ENCODE measurements at regions not wholly inside any gene's neighbourhood (a gene's known extent, or its start where the extent isn't known, plus 50 kb on each side); places are given as distances from the start of the nearest gene placed in this dataset.
"Not testable (repeated sequence)": the region's sequence is repeated elsewhere in the genome, so short reads cannot be mapped to it uniquely, and the experiment has no call there.

DNA sequence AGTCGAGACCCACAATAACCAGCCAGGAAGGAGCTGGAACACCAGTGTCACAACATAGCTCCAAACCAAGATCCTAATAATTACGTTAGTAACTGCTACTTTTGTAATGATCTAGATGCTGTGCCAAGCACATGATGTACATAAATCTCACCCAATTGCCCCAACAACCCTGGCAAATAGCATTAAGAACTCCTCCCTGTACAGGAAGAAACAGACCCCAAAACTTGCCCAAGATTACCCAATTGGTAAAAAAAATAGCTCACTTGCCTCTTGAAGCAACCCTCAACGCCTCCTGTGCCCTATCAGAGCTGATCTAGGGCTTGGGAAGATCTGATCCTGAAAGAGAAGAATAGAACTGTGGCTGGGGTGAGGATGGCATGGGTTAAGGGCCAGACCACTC is 628.7 kb upstream of the AUTS2 start:
- Histone ChIP-seq H3K36me3 (ENCODE audit: control insufficient read depth in 3 of 3, insufficient read depth in 2 of 3, low read depth in 1 of 3, low read length in 3 of 3) (no peaks in the 10 kb centered on the region), H3K27me3 (ENCODE audit: control insufficient read depth in 3 of 3, insufficient read depth in 3 of 3, low read length in 3 of 3) (peaks cover 0 to 8% (median 0%) of the 10 kb centered on the region in 3 donors), H3K4me3 (ENCODE audit: low read depth in 1 of 3, low read length in 3 of 3) (no peak overlapping the region), H3K9me3 (ENCODE audit: control insufficient read depth in 2 of 2, insufficient read depth in 1 of 2, low read depth in 1 of 2, low read length in 1 of 2) (no peaks in the 10 kb centered on the region), H3K27ac (ENCODE audit: low read depth in 1 of 3, low read length in 2 of 3) (no peak overlapping the region), H3K4me1 (ENCODE audit: control insufficient read depth in 3 of 3, insufficient read depth in 2 of 3, low read depth in 1 of 3, low read length in 2 of 3) (no peaks in the 10 kb centered on the region)
- WGBS, 3 donors = 58 to 77% (median 65%) methylated on average over 3 of the region's 3 CpGs
- DNase-seq (no peak), FAIRE-seq (no peak)

- DNase-seq (no peak), FAIRE-seq (no peak)
- H3K27me3 ChIP-seq (ENCODE audit: control insufficient read depth in 3 of 3, insufficient read depth in 3 of 3, low read length in 3 of 3) = peaks cover 0 to 8% (median 0%) of the 10 kb centered on the region in 3 donors
- no peak overlapping the region for H3K27ac ChIP-seq (ENCODE audit: low read depth in 1 of 3, low read length in 2 of 3)
- H3K4me1 ChIP-seq (ENCODE audit: control insufficient read depth in 3 of 3, insufficient read depth in 2 of 3, low read depth in 1 of 3, low read length in 2 of 3) = no peaks in the 10 kb centered on the region
- H3K4me3 ChIP-seq (ENCODE audit: low read depth in 1 of 3, low read length in 3 of 3) = no peak overlapping the region
- H3K36me3 ChIP-seq (ENCODE audit: control insufficient read depth in 3 of 3, insufficient read depth in 2 of 3, low read depth in 1 of 3, low read length in 3 of 3) = no peaks in the 10 kb centered on the region
- no peaks in the 10 kb centered on the region for H3K9me3 ChIP-seq (ENCODE audit: control insufficient read depth in 2 of 2, insufficient read depth in 1 of 2, low read depth in 1 of 2, low read length in 1 of 2)
- 44 to 62% (median 57%) methylated on average over 6 of the region's 6 CpGs for WGBS, 3 donors
Measured at GRCh38 chr7:68971634-68972340, 626.5 kb upstream of the AUTS2 start.

GRCh38 chr7:68977385-68978055 is 620.8 kb upstream of the AUTS2 start:
- DNase-seq (no peak), FAIRE-seq (no peak)
- Histone ChIP-seq H3K36me3 (ENCODE audit: control insufficient read depth in 3 of 3, insufficient read depth in 2 of 3, low read depth in 1 of 3, low read length in 3 of 3) (no peaks in the 10 kb centered on the region), H3K27ac (ENCODE audit: low read depth in 1 of 3, low read length in 2 of 3) (no peak overlapping the region), H3K4me1 (ENCODE audit: control insufficient read depth in 3 of 3, insufficient read depth in 2 of 3, low read depth in 1 of 3, low read length in 2 of 3) (no peaks in the 10 kb centered on the region), H3K4me3 (ENCODE audit: low read depth in 1 of 3, low read length in 3 of 3) (no peak overlapping the region), H3K27me3 (ENCODE audit: control insufficient read depth in 3 of 3, insufficient read depth in 3 of 3, low read length in 3 of 3) (peaks cover 0 to 3% (median 0%) of the 10 kb centered on the region in 3 donors), H3K9me3 (ENCODE audit: control insufficient read depth in 2 of 2, insufficient read depth in 1 of 2, low read depth in 1 of 2, low read length in 1 of 2) (no peaks in the 10 kb centered on the region)
- 65 to 68% (median 67%) methylated on average over 14 of the region's 14 CpGs for WGBS, 3 donors

GRCh38 chr7:68978710-68979109 is 619.6 kb upstream of the AUTS2 start:
- H3K4me3 ChIP-seq (ENCODE audit: low read depth in 1 of 3, low read length in 3 of 3) = no peak overlapping the region
- no peaks in the 10 kb centered on the region for H3K36me3 ChIP-seq (ENCODE audit: control insufficient read depth in 3 of 3, insufficient read depth in 2 of 3, low read depth in 1 of 3, low read length in 3 of 3)
- DNase-seq (no peak), FAIRE-seq (no peak)
- no peaks in the 10 kb centered on the region for H3K4me1 ChIP-seq (ENCODE audit: control insufficient read depth in 3 of 3, insufficient read depth in 2 of 3, low read depth in 1 of 3, low read length in 2 of 3)
- peaks cover 0 to 5% of the 10 kb centered on the region in 2 donors for H3K9me3 ChIP-seq (ENCODE audit: control insufficient read depth in 2 of 2, insufficient read depth in 1 of 2, low read depth in 1 of 2, low read length in 1 of 2)
- no peak overlapping the region for H3K27ac ChIP-seq (ENCODE audit: low read depth in 1 of 3, low read length in 2 of 3)
- H3K27me3 ChIP-seq (ENCODE audit: control insufficient read depth in 3 of 3, insufficient read depth in 3 of 3, low read length in 3 of 3) = peaks cover 0 to 2% (median 0%) of the 10 kb centered on the region in 3 donors
- 91 to 97% (median 92%) methylated on average over 4 of the region's 4 CpGs for WGBS, 3 donors

DNA sequence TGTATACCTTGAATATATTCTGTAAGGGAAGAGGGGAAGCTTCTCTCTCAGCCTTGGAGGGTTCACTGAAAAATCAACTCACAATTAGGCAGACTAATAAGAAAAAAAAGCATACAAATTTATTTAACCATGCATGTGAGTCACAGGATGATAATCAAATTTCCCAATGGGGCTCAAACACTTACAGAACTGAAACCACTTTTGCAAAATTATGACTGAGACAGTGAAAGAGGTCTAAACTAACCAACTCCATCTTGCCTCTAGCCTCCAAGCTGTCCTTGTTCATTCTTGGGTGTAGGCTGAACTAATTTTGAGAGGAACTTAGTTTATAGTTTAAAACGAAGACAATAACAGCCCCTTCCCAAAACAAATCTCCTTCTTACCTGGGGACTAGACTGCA is 618.3 kb upstream of the AUTS2 start:
- H3K27ac ChIP-seq (ENCODE audit: low read depth in 1 of 3, low read length in 2 of 3) = no peak overlapping the region
- DNase-seq = no peak
- H3K36me3 ChIP-seq (ENCODE audit: control insufficient read depth in 3 of 3, insufficient read depth in 2 of 3, low read depth in 1 of 3, low read length in 3 of 3) = no peaks in the 10 kb centered on the region
- H3K27me3 ChIP-seq (ENCODE audit: control insufficient read depth in 3 of 3, insufficient read depth in 3 of 3, low read length in 3 of 3) = no peaks in the 10 kb centered on the region
- no peaks in the 10 kb centered on the region for H3K4me1 ChIP-seq (ENCODE audit: control insufficient read depth in 3 of 3, insufficient read depth in 2 of 3, low read depth in 1 of 3, low read length in 2 of 3)
- WGBS, 3 donors = 39 to 46% (median 44%) methylated on average over 1 of the region's 1 CpG
- no peak for FAIRE-seq
- peaks cover 0 to 5% of the 10 kb centered on the region in 2 donors for H3K9me3 ChIP-seq (ENCODE audit: control insufficient read depth in 2 of 2, insufficient read depth in 1 of 2, low read depth in 1 of 2, low read length in 1 of 2)
- no peak overlapping the region for H3K4me3 ChIP-seq (ENCODE audit: low read depth in 1 of 3, low read length in 3 of 3)

GRCh38 chr7:68980432-68980831 is 617.8 kb upstream of the AUTS2 start:
- WGBS, 3 donors = 32 to 46% (median 42%) methylated on average over 2 of the region's 2 CpGs
- H3K9me3 ChIP-seq (ENCODE audit: control insufficient read depth in 2 of 2, insufficient read depth in 1 of 2, low read depth in 1 of 2, low read length in 1 of 2); H3K36me3 ChIP-seq (ENCODE audit: control insufficient read depth in 3 of 3, insufficient read depth in 2 of 3, low read depth in 1 of 3, low read length in 3 of 3); FAIRE-seq; H3K27me3 ChIP-seq (ENCODE audit: control insufficient read depth in 3 of 3, insufficient read depth in 3 of 3, low read length in 3 of 3); H3K27ac ChIP-seq (ENCODE audit: low read depth in 1 of 3, low read length in 2 of 3); H3K4me1 ChIP-seq (ENCODE audit: control insufficient read depth in 3 of 3, insufficient read depth in 2 of 3, low read depth in 1 of 3, low read length in 2 of 3); DNase-seq; H3K4me3 ChIP-seq (ENCODE audit: low read depth in 1 of 3, low read length in 3 of 3): not testable (repeated sequence)

DNA sequence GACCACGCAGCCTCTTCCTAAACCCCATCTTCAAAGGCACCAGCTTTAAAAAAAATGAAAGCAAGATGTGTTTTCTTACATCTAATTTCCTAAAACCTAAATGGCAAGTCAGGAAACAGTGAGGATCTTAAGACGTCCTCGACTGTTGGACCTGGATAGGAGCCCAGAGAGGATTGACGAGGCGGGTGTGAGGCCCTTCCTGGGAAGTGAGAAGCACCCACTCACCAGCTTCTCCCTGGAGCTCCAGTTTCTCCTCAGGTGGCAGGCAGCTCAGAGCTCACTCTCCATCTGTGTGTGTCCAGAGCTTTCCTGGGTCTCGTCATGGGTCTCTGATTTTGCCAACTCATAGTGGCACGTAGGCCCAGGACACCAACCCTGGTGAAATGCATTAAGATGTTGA is 614.0 kb upstream of the AUTS2 start:
- Histone ChIP-seq H3K27me3 (ENCODE audit: control insufficient read depth in 3 of 3, insufficient read depth in 3 of 3, low read length in 3 of 3) (no peaks in the 10 kb centered on the region), H3K4me1 (ENCODE audit: control insufficient read depth in 3 of 3, insufficient read depth in 2 of 3, low read depth in 1 of 3, low read length in 2 of 3) (no peaks in the 10 kb centered on the region), H3K4me3 (ENCODE audit: low read depth in 1 of 3, low read length in 3 of 3) (no peak overlapping the region), H3K9me3 (ENCODE audit: control insufficient read depth in 2 of 2, insufficient read depth in 1 of 2, low read depth in 1 of 2, low read length in 1 of 2) (peaks cover 0 to 10% of the 10 kb centered on the region in 2 donors), H3K27ac (ENCODE audit: low read depth in 1 of 3, low read length in 2 of 3) (no peak overlapping the region), H3K36me3 (ENCODE audit: control insufficient read depth in 3 of 3, insufficient read depth in 2 of 3, low read depth in 1 of 3, low read length in 3 of 3) (no peaks in the 10 kb centered on the region)
- 55 to 65% (median 64%) methylated on average over 7 of the region's 7 CpGs for WGBS, 3 donors
- FAIRE-seq (no peak), DNase-seq (no peak)

DNA sequence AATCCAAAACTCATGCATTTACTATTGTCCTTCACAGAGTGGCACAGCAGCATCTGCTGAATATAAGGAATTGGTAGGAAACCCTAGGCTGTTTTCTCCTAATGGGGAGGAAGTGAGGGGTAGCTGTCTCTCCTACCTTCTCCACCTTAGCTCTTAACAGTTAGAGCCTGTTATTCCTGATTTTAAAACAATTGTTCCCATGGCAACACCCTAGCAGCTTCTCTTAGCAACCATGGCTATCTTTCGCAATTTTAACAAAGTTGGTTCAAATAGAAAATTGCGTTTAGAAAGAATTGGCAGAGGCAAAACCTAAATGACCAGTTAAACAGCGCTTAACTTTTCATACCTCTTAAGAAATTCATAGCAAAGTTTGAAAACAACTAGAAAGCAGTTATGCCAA is 603.4 kb upstream of the AUTS2 start:
- no peaks in the 10 kb centered on the region for H3K27me3 ChIP-seq (ENCODE audit: control insufficient read depth in 3 of 3, insufficient read depth in 3 of 3, low read length in 3 of 3)
- FAIRE-seq = no peak
- H3K4me3 ChIP-seq (ENCODE audit: low read depth in 1 of 3, low read length in 3 of 3) = no peak overlapping the region

More for the DNA sequence above, 603.4 kb upstream of the AUTS2 start:
- no peaks in the 10 kb centered on the region for H3K9me3 ChIP-seq (ENCODE audit: control insufficient read depth in 2 of 2, insufficient read depth in 1 of 2, low read depth in 1 of 2, low read length in 1 of 2)
- 66 to 83% (median 67%) methylated on average over 3 of the region's 3 CpGs for WGBS, 3 donors
- no peaks in the 10 kb centered on the region for H3K4me1 ChIP-seq (ENCODE audit: control insufficient read depth in 3 of 3, insufficient read depth in 2 of 3, low read depth in 1 of 3, low read length in 2 of 3)
- no peak overlapping the region for H3K27ac ChIP-seq (ENCODE audit: low read depth in 1 of 3, low read length in 2 of 3)
- DNase-seq = no peak
- no peaks in the 10 kb centered on the region for H3K36me3 ChIP-seq (ENCODE audit: control insufficient read depth in 3 of 3, insufficient read depth in 2 of 3, low read depth in 1 of 3, low read length in 3 of 3)

Data from small intestine (tissue), 7 donors.